ENCODE measurements at regions not wholly inside any gene's neighbourhood (a gene's known extent, or its start where the extent isn't known, plus 50 kb on each side); places are given as distances from the start of the nearest gene placed in this dataset.
A peak's percentile ranks its signal among the peaks of the same experiment; 100 is the strongest.
"Not testable (repeated sequence)": the region's sequence is repeated elsewhere in the genome, so short reads cannot be mapped to it uniquely, and the experiment has no call there.

DNA sequence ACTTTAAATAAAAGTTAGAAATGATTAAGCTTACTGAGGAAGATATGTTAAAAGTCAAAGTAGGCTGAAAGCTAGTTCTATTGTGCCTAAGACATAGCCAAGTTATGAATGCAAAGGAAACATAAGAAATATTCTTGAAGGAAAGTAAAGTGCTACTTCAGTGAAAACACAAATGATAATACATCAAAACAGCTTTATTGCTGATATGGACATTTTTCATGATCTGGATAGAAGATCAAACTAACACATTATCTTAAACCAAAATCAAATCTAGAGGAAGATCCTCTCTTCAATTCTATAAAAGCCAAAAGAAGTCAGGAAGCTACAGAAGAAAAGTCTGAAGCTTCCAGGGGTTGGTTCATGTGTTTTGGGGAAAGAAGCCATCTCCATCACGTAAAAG lies 545.9 kb downstream of the COL11A1 start:
- DNase-seq (ENCODE audit: low spot score): no peak
- in situ Hi-C loops (cut with HindIII; ENCODE audit: low sequenced_read_pairs): no loop called here

DNA sequence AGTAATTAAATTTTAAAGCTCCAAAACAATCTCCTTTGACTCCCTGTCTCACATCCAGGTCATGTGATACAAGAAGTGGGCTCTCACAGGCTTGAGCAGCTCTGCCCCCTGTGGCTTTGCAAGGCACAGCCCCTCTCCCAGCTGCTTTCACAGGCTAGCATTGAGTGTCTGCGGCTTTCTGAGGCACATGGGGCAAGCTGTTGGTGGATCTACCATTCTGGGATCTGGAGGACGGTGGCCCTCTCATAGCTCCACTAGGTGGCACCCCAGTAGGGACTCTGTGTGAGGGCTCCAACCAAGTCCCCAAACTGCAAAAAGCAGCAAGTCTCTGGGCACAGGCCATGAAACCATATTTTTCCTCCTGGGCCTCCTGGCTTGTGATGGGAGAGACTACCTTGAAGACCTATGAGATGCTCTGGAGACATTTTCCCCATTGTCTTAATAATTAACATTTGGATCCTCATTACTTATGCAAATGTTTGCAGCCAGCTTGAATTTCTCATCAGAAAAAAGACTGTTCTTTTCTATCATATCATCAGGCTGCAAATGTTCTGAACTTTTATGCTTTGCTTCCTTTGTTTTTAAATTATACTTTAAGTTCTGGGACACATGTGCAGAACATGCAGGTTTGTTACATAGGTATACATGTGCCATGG lies 554.1 kb upstream of the OLFM3 start:
- DNase-seq (ENCODE audit: low spot score): peak; percentile 33
- in situ Hi-C loops (cut with HindIII; ENCODE audit: low sequenced_read_pairs): no loop called here

DNA sequence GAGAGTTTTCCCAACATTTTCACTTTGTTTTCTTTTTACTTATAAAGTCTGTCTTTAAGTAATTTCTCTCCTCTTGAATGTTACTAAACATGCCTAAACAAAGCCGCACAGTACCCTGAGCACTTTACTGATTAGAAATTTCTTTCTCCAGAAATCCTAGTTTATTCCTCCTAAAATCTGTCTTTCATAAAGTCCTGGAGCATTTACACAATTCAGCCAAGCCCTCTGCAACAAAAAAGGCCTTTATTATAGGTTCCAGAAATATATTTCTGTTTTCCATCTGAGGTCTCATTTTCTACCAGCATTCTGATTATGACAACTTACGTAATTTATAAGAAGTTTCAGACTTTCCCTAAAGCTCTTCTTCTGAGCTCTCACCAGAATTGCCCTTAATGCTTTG lies 549.5 kb upstream of the OLFM3 start:
- in situ Hi-C loops (cut with HindIII; ENCODE audit: low sequenced_read_pairs): no loop called here
- no peak for DNase-seq (ENCODE audit: low spot score)

DNA sequence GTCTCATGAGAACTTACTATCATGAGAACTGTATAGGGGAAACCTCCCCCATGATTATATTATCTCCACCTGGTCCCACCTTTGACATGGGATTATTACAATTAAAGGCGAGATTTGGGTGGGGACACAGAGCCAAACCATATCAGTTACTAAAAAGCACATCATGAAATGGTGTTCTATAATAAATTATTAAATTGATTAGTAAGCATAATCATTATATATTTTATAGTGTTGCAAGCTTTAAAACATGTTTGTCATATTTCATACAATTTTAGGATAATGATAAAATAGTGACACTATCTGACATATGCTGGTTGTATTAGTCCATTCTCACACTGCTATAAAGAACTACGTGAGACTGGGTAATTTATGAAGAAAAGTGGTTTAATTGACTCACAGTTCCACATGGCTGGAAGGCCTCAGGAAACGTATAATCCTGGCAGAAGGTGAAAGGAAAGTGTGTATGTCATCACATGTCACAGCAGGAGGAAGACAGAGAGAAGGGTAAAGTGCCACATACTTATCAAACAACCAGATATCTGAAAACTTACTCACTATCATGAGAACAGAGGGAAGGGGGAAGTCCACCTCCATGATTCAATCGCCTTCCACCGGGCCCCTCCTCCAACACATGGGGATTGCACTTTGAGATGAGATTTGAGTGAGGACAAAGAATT lies 539.2 kb upstream of the OLFM3 start:
- in situ Hi-C loops (cut with HindIII; ENCODE audit: low sequenced_read_pairs): no loop called here
- DNase-seq (ENCODE audit: low spot score): no peak

DNA sequence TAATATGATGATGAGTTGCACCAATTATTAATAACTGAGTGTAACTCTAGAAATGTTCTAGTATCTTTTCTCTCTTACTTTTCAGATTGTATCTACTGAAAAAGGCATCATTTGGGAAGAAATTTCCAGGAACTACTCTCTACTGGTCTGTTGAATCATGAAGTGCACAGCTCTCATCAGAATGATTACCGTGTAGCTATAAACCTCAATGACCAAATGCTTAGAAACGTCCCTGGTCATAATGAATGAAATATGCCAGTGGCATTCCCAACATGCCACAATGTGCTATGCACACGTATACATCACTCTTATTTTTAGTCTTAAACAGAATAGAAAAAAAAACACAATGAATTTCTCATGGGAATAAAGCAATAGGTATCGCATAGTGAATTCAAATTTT lies 534.3 kb upstream of the OLFM3 start:
- in situ Hi-C loops (cut with HindIII; ENCODE audit: low sequenced_read_pairs): no loop called here
- DNase-seq (ENCODE audit: low spot score): no peak

DNA sequence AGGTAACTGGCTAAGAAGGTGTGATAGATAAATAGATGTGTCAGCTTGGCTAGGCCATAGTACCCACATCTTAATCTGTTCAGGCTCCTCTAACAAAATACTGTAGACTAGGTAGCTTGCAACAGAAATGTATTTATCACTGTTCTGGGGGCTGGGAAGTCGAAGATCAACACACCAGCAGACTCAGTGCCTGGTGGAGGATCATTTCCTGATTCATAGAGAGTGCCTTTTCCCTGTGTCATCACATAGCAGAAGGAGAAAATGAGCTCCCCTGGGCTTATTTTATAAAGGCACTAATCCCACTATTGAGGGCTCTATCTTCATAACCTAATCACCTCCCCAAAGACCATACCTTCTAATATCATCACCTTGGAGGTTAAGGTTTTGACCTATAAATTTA lies 532.7 kb upstream of the OLFM3 start:
- no peak for DNase-seq (ENCODE audit: low spot score)
- in situ Hi-C loops (cut with HindIII; ENCODE audit: low sequenced_read_pairs): no loop called here

DNA sequence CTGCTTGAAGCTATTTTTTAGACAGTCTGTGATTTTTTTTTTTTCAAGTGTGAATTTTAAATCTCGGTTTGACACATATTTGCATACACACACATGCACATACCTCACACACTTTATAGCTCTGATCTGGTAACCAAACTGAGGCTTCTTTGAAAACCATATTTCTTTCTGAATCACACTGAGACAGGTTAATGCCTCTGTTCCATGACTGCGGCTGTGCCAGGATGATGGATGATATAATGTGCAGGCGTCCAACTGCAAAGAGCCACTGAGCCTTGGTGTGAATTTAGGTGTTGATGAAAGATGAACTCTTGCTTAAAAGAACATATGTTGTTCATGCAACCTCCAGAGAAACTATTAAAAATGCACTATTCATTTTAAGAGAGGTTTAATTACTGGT lies 504.0 kb upstream of the OLFM3 start:
- no peak for DNase-seq (ENCODE audit: low spot score)
- in situ Hi-C loops (cut with HindIII; ENCODE audit: low sequenced_read_pairs): no loop called here

DNA sequence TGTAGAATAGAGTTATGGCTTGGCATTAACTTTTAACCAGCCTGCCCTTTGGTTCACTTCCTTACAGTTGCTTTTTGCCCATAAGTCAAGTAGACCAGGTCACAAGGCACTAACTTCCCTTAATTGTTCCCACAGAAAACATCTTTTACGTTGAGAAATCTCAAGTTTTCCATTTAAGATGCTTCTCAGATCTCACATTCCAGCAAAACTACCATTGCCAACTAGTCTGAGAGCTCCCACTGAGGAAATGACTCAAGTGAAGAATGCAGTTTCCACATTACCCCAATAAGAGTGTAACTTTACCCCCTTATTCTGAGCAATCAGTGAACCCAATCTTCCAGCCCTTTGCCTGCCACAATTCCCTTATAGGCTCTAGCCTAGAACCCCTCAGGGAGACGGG lies 502.2 kb upstream of the OLFM3 start:
- no peak for DNase-seq (ENCODE audit: low spot score)
- in situ Hi-C loops (cut with HindIII; ENCODE audit: low sequenced_read_pairs): no loop called here

DNA sequence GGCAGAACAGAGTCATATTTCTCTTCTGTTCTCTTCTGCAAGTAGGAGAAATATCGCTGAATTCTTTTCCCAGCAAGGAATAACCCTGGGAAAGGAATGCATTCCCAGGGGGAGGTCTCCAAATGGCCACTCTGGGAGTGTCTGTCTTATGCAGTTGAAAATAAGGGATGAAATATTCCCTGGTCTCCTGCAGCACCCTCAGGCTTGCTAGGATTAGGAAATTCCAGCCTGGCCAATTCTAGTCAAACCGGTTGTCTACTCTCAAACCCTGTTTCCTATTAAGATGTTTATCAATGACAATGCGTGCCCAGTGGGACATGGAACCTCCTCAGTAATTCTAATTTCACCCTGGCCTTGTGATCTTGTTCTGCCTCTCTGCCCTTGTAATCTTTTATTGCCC lies 501.1 kb upstream of the OLFM3 start:
- not testable (repeated sequence) for DNase-seq (ENCODE audit: low spot score)

DNA sequence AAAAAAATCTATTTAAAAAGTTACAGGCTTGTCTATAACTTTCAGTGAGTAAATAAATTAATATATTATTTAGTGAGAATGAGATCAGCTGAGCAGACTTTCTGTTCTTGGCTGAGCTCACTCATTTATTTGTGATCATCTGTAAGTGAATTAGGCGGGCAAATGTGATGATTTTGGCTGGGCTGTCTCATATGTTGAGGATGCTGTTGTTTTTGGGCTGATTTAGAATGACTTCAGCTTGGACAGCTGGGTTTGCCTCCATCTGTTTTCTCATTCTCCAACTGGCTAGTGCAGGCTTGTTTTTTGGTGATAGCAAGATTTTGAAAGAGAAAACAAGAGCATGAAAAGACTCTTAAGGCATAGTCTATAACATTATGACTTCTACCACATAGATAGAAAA lies 475.8 kb upstream of the OLFM3 start:
- DNase-seq (ENCODE audit: low spot score): no peak
- in situ Hi-C loops (cut with HindIII; ENCODE audit: low sequenced_read_pairs): no loop called here

More for the DNA sequence above, 501.1 kb upstream of the OLFM3 start:
- in situ Hi-C loops (cut with HindIII; ENCODE audit: low sequenced_read_pairs): not testable (repeated sequence)

DNA sequence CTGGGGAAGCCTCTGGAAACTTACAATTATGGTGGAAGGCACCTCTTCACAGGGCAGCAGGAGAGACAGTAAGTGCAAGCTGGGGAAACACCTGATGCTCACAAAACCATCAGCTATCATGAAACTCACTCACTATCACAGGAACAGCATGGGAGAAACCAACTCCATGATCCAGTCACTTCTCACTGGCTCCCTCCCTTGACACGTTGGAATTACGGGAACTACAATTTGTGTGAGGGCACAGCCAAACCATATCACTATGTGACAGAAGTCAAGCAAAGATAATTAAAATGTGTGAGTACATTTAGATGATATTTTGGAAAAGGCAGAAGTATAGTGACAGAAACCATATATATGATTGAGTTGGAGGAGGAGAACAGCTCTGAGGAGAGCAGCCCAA lies 474.0 kb upstream of the OLFM3 start:
- in situ Hi-C loops (cut with HindIII; ENCODE audit: low sequenced_read_pairs): no loop called here
- DNase-seq (ENCODE audit: low spot score): no peak

DNA sequence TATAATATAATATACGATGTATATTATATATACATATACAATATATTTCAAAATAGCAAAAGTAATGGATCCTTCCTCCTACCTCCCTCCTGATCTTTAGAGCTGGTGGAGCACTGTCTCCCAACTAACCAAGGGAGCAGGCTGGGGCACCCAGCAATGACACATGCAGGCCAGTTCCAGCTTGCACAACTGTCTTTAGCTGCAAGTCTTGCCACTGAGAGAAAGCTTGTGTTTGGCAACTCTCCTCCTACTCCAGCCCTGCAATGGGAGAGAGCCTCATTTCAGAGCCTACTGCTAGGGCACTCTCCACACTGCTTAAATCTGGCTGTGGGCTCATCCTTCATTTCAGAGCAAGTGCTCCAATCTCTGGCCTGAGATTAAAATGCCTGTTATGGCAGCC lies 469.8 kb upstream of the OLFM3 start:
- in situ Hi-C loops (cut with HindIII; ENCODE audit: low sequenced_read_pairs): no loop called here
- no peak for DNase-seq (ENCODE audit: low spot score)

DNA sequence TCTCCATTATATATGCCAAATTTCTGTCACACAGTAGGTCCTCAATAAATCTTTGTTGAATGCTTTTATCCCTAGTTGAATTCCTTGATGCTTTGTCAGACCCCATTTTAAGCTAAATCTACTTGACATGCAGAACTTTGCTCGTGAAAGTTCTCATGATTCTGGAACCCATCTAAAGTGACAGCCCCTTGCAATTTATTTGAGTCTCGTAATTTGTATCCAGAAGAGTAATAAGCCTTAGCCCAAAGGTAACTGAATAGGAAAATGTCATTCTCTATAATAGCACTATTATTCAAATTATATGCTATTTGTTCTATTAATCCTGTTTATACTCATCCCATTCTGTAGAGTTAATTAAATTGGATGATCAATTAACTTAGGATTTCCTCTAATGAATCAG lies 466.6 kb upstream of the OLFM3 start:
- in situ Hi-C loops (cut with HindIII; ENCODE audit: low sequenced_read_pairs): no loop called here

DNA sequence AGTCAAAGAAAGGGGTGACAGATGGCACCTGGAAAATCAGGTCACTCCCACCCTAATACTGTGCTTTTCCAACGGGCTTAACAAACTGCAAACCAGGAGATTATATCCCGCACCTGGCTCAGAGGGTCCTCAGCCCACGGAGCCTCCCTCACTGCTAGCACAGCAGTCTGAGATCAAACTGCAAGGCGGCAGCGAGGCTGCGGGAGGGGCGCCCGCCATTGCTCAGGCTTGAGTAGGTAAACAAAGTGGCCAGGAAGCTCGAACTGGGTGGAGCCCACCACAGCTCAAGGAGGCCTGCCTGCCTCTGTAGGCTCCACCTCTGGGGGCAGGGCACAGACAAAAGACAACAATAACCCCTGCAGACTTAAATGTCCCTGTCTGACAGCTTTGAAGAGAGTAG lies 445.6 kb upstream of the OLFM3 start:
- in situ Hi-C loops (cut with HindIII; ENCODE audit: low sequenced_read_pairs); DNase-seq (ENCODE audit: low spot score): not testable (repeated sequence)

More for the DNA sequence above, 466.6 kb upstream of the OLFM3 start:
- no peak for DNase-seq (ENCODE audit: low spot score)

DNA sequence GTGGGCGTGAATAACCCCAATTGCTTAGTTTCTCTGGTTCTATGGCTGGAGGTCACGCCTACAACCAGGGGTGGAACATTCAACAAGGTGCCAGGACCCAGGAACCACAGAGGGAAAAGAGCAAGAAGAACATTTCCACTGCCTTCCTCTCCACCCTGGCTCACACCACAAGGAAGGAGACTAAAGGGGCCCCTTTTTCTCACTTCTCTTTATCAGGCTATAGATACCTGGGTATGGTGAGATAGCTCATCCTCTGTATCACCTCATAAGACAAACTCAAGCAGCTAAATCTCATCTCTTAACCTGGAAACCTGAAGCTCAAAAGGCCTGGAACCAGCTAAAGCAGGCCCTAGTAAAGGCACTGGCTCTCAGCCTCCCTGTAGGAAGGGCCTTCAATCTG lies 438.8 kb upstream of the OLFM3 start:
- DNase-seq (ENCODE audit: low spot score): no peak
- in situ Hi-C loops (cut with HindIII; ENCODE audit: low sequenced_read_pairs): no loop called here

DNA sequence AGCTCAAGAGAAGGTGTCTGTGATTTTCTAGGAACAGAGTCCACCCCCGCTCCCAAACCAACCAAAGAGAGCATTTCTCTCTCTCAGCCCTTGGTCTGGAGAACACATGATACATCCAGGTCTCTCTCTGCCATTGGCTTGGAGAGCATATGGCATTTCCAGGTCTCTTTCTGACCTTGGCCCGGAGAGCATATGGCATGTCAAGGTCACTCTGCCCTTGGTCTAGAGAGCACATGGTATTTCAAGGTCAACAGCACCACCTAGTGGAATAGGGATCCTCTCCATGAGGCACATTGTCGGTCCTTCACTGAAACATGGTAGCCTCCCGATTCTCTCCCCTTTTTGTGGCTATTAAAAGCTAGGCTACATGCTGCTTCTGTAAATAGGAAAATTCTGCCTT lies 437.7 kb upstream of the OLFM3 start:
- no peak for DNase-seq (ENCODE audit: low spot score)
- in situ Hi-C loops (cut with HindIII; ENCODE audit: low sequenced_read_pairs): no loop called here

DNA sequence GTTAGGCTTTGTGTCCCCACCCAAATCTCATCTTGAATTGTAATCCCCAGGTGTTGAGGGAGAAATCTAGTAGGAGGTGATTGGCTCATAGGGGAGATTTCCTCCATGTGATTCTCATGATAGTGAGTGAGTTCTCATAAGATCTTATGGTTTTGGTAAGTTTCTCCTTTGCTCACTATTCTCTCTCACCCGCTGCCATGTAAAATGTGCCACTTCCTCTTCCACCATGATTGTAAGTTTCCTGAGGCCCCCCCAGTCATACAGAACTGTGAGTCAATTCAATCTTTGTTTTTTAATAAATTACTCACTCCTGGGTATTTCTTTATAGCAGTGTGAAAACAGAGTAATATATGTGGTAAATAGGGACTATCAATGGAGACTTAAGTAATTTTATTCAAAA lies 434.5 kb upstream of the OLFM3 start:
- no peak for DNase-seq (ENCODE audit: low spot score)
- in situ Hi-C loops (cut with HindIII; ENCODE audit: low sequenced_read_pairs): no loop called here

DNA sequence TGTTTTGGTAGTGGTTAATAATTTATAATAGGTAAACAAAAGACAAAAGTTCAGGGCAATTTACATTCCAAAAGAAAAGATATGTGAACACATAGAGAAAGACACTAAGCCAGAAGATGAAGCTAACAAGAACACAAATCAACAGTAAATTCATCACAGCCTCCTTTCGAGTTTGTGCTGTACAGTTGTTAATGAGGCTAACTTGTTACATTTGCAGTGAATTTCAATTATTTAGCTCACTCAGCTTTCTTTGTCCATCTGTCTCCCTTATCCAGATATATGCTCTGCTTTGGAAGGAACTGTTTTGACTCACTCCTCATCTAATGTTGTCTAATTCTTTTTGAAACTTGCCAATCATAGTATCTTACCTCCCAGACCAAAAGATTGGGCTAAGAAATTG lies 423.3 kb upstream of the OLFM3 start:
- no peak for DNase-seq (ENCODE audit: low spot score)
- in situ Hi-C loops (cut with HindIII; ENCODE audit: low sequenced_read_pairs): no loop called here

All from G401 (cell line).